ENCODE measurements at regions not wholly inside any gene's neighbourhood (a gene's known extent, or its start where the extent isn't known, plus 50 kb on each side); places are given as distances from the start of the nearest gene placed in this dataset.

- TF ChIP-seq POLR2A (IDR thresholded peaks at IDR 0.05) (no peak), CTCF (IDR thresholded peaks at IDR 0.05) (no peak)
- 84 to 91% methylated on average over 2 of the region's 2 CpGs for WGBS, 2 donors
- H3K4me3 ChIP-seq (ENCODE audit: low read depth, poor library complexity, severe bottlenecking): no peak overlapping the region
- DNase-seq (ENCODE audit: low spot score in 2 of 2): no peak
- intact Hi-C loops (cut with DNase I; ENCODE audit: low total_unique reads): no loop called here
These were observed 784.5 kb downstream of the USP25 start for GRCh38 chr21:16514316-16514715.

- 98 to 100% methylated on average over 1 of the region's 1 CpG for WGBS, 2 donors
- DNase-seq (ENCODE audit: low spot score in 2 of 2): no peak
- TF ChIP-seq CTCF (IDR thresholded peaks at IDR 0.05) (no peak), POLR2A (IDR thresholded peaks at IDR 0.05) (no peak)
- intact Hi-C loops (cut with DNase I; ENCODE audit: low total_unique reads): no loop called here
- H3K4me3 ChIP-seq (ENCODE audit: low read depth, poor library complexity, severe bottlenecking): no peak overlapping the region
These were observed 787.6 kb downstream of the USP25 start for GRCh38 chr21:16517383-16517782.

- TF ChIP-seq CTCF (IDR thresholded peaks at IDR 0.05) (no peak), POLR2A (IDR thresholded peaks at IDR 0.05) (no peak)
- WGBS, 2 donors: 78 to 80% methylated on average over 2 of the region's 2 CpGs
- DNase-seq (ENCODE audit: low spot score in 2 of 2): no peak
- H3K4me3 ChIP-seq (ENCODE audit: low read depth, poor library complexity, severe bottlenecking): no peak overlapping the region
- intact Hi-C loops (cut with DNase I; ENCODE audit: low total_unique reads): no loop called here
These were observed 789.3 kb downstream of the USP25 start for GRCh38 chr21:16519036-16519435.

DNA sequence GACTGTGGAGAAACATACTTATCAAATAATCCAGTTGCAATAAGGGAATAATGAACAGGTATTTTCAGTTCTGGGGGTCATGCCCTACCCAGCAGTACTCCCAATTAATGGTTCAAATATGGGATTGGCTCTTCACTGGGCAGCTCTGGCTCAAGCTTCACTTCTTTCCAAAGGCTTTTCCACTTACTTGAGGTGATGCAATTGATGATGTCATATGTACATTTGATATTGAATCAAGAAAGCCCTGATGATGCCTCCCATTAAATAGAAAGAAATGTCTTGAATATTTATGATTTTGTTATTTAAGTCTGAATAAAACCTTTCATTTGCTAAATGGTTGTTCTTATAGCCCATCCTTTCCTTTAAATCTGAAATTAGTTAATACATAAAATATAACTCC, 789.9 kb downstream of the USP25 start:
- intact Hi-C loops (cut with DNase I; ENCODE audit: low total_unique reads): no loop called here
- H3K4me3 ChIP-seq (ENCODE audit: low read depth, poor library complexity, severe bottlenecking): no peak overlapping the region
- no peak for DNase-seq (ENCODE audit: low spot score in 2 of 2)
- TF ChIP-seq POLR2A (IDR thresholded peaks at IDR 0.05) (no peak), CTCF (IDR thresholded peaks at IDR 0.05) (no peak)

GRCh38 chr21:16522548-16522947, 792.8 kb downstream of the USP25 start:
- no peak overlapping the region for H3K4me3 ChIP-seq (ENCODE audit: low read depth, poor library complexity, severe bottlenecking)
- no peak for DNase-seq (ENCODE audit: low spot score in 2 of 2)
- WGBS, 2 donors: 66 to 75% methylated on average over 2 of the region's 2 CpGs
- TF ChIP-seq POLR2A (IDR thresholded peaks at IDR 0.05) (no peak), CTCF (IDR thresholded peaks at IDR 0.05) (no peak)
- intact Hi-C loops (cut with DNase I; ENCODE audit: low total_unique reads): no loop called here

- intact Hi-C loops (cut with DNase I; ENCODE audit: low total_unique reads): no loop called here
- WGBS, 2 donors: 95 to 96% methylated on average over 2 of the region's 2 CpGs
- DNase-seq (ENCODE audit: low spot score in 2 of 2): no peak
- no peak overlapping the region for H3K4me3 ChIP-seq (ENCODE audit: low read depth, poor library complexity, severe bottlenecking)
- TF ChIP-seq CTCF (IDR thresholded peaks at IDR 0.05): no peak
- TF ChIP-seq POLR2A (IDR thresholded peaks at IDR 0.05): no peak
These were observed 800.9 kb downstream of the USP25 start for GRCh38 chr21:16530656-16531055.
